ENCODE measurements at regions not wholly inside any gene's neighbourhood (a gene's known extent, or its start where the extent isn't known, plus 50 kb on each side); places are given as distances from the start of the nearest gene placed in this dataset.

DNA sequence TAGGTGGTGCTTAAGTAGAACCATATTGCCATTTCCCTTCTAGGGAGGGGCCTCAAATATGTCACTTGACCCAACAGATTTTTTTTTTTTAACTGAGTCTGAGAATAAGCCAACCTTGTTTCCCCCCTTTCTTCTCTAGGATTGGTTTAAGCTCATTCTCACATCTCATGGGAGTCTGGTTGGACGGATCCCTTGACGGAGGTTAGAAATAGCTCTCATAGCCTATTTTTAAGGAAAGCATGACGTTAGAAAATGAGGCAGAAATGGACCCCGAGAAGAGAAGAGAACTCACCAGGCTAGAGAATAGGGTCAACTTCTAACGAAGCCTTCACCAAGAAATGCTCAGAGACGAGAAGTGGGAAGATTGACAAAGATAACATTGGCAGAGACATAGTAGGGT is 95.1 kb upstream of the ZFHX3 start:
- H3K27ac ChIP-seq, result no peak overlapping the region
- TF ChIP-seq ZFX (IDR thresholded peaks at IDR 0.05) (no peak), CTCF (conservative IDR thresholded peaks at IDR 0.05) (no peak)

- no peak overlapping the region for H3K27ac ChIP-seq
Measured at GRCh38 chr16:73142053-73142854, 94.3 kb upstream of the ZFHX3 start.

DNA sequence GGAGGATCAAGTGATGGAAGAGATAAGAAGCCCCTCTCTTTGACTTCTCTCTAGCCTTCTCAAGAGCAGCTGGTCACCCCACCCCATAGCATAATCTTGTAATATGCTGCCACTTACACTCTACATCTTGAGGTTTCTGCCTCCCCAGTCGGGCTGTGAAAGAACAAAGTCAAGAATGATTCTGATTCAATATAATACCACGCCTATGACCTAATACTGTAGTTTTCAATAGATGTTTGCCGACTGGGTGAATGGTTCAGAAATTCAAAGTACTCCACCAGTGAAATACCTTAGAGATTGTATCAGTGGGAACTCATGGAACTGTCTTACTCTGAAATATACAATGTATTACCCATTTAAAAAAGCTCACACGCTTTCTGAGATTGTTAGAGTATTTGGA is 93.0 kb upstream of the ZFHX3 start:
- no peak overlapping the region for H3K27ac ChIP-seq

More at GRCh38 chr16:73142053-73142854, 94.3 kb upstream of the ZFHX3 start:
- TF ChIP-seq ZFX (IDR thresholded peaks at IDR 0.05) (no peak), CTCF (conservative IDR thresholded peaks at IDR 0.05) (no peak)

DNA sequence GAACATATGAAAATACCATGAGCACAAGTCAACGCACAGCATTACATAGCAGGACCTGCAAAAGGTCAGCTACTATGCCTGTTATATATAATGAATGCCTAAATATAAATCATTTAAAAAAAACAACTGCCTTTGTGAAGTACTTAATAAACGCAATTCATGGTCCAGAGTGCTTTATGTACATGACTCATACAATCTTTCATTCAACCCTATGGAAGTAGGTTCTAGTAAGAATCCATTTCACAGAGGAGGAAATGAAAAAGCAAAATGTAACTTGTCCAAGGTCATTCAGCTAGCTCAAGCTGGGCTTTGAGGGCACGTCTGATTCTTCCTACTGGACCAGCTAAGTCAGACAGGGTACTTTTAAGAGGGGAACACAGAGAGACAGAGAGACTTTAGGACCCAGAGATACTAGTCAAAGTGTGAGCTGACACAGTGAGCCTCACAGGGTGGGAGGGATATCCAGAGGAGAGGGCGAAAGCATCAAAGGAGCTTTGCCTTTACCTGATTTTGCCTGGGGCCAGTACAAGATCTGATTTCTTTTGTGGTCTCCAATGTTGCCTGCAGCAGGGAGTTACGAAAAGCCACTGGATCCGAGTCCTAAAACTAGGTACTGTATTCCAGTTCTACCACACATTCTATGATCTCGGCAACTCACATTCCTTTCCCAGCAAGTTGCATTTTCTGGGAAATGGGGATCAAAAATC is 83.4 kb upstream of the ZFHX3 start:
- no peak overlapping the region for H3K27ac ChIP-seq
- no peak for TF ChIP-seq CTCF (conservative IDR thresholded peaks at IDR 0.05)
- TF ChIP-seq ZFX (IDR thresholded peaks at IDR 0.05), result no peak

More for the DNA sequence above, 93.0 kb upstream of the ZFHX3 start:
- TF ChIP-seq CTCF (conservative IDR thresholded peaks at IDR 0.05) (no peak), ZFX (IDR thresholded peaks at IDR 0.05) (no peak)

DNA sequence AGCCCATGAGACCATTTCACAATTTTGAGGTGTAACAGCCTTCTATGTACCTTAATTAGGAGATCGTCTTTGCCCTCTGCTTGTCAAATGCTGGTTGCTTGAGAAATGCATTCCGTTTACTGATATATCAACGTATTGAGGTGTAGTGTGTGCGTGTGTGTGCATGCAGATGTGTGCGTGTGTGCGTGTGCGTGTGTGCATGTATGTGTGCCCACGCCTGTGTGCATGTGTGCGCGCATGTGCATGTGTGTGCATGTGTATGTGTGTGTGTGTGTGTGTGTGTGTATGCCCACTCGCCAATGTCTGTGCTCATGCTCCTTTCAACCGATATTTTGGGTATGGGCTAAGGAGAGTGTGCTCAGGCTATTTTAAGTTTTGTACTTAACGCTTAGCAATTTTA is 81.5 kb upstream of the ZFHX3 start:
- H3K27ac ChIP-seq, result no peak overlapping the region
- TF ChIP-seq ZFX (IDR thresholded peaks at IDR 0.05) (no peak), CTCF (conservative IDR thresholded peaks at IDR 0.05) (no peak)

GRCh38 chr16:73126525-73126853 is 78.6 kb upstream of the ZFHX3 start:
- H3K27ac ChIP-seq, result no peak overlapping the region
- no peak for TF ChIP-seq ZFX (IDR thresholded peaks at IDR 0.05)
- no peak for TF ChIP-seq CTCF (conservative IDR thresholded peaks at IDR 0.05)

DNA sequence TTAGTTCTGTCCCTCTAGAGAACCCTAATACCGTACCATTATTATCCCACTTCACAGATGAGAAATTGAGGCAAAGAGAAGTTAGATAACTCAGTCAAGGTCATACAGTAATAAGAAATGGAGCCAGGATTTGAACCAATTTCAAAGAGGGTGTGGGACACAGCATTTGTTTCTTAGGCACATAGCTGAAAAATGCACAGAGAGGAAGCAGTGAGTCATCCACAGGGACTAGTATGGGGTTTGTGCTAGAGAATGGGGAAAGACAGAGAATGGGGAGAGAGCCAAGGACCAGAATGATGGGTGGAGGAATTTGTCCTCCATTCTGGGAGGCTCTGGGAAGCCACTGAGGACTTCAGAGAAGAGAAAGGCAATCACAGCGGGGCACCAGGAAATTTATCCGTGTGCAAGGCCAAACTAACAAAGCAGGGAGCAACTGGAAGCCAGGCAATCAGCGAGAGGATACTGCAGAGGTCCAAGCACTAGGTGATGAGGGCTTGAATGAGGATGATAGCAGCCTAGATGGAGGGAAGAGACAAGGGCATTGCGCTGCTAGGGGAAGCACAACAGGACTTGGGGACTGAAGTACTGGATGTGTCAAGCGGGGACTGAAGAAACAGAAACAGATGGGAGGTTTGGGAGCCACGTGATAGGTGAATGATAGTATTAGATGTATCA is 78.1 kb upstream of the ZFHX3 start:
- TF ChIP-seq CTCF (conservative IDR thresholded peaks at IDR 0.05) (no peak), ZFX (IDR thresholded peaks at IDR 0.05) (no peak)
- no peak overlapping the region for H3K27ac ChIP-seq

Data from C4-2B (cell line).